ENCODE measurements at regions not wholly inside any gene's neighbourhood (a gene's known extent, or its start where the extent isn't known, plus 50 kb on each side); places are given as distances from the start of the nearest gene placed in this dataset.

- DNase-seq (ENCODE audit: low spot score) = no peak
- no peaks in the 10 kb centered on the region for H3K36me3 ChIP-seq
- no peak overlapping the region for H3K27ac ChIP-seq
- TF ChIP-seq CTCF (IDR thresholded peaks at IDR 0.05) = no peak
- no peaks in the 10 kb centered on the region for H3K9me3 ChIP-seq
- H3K4me1 ChIP-seq = peaks cover 0 to 8% of the 10 kb centered on the region in 2 donors
- H3K27me3 ChIP-seq = no peaks in the 10 kb centered on the region
- H3K4me3 ChIP-seq = no peak overlapping the region
These were observed 224.2 kb downstream of the SNX18 start for GRCh38 chr5:54741711-54742110.

- Histone ChIP-seq H3K27me3 (no peaks in the 10 kb centered on the region), H3K4me3 (no peak overlapping the region), H3K27ac (no peak overlapping the region), H3K9me3 (no peaks in the 10 kb centered on the region), H3K4me1 (peaks cover 0 to 8% of the 10 kb centered on the region in 2 donors), H3K36me3 (no peaks in the 10 kb centered on the region)
- no peak for DNase-seq (ENCODE audit: low spot score)
- TF ChIP-seq CTCF (IDR thresholded peaks at IDR 0.05) = no peak
These were observed 222.6 kb downstream of the SNX18 start for GRCh38 chr5:54740141-54740540.

- Histone ChIP-seq H3K4me1 (peaks cover 0 to 8% of the 10 kb centered on the region in 2 donors), H3K4me3 (no peak overlapping the region), H3K36me3 (no peaks in the 10 kb centered on the region), H3K9me3 (no peaks in the 10 kb centered on the region), H3K27ac (no peak overlapping the region), H3K27me3 (no peaks in the 10 kb centered on the region)
- no peak for TF ChIP-seq CTCF (IDR thresholded peaks at IDR 0.05)
- no peak for DNase-seq (ENCODE audit: low spot score)
These were observed 221.8 kb downstream of the SNX18 start for GRCh38 chr5:54739371-54739770.

GRCh38 chr5:54738973-54739367, 221.4 kb downstream of the SNX18 start:
- H3K36me3 ChIP-seq = no peaks in the 10 kb centered on the region
- peaks cover 0 to 6% of the 10 kb centered on the region in 2 donors for H3K4me1 ChIP-seq
- H3K4me3 ChIP-seq = no peak overlapping the region
- DNase-seq (ENCODE audit: low spot score) = no peak
- H3K27me3 ChIP-seq = no peaks in the 10 kb centered on the region
- no peak for TF ChIP-seq CTCF (IDR thresholded peaks at IDR 0.05)
- no peaks in the 10 kb centered on the region for H3K9me3 ChIP-seq
- no peak overlapping the region for H3K27ac ChIP-seq

GRCh38 chr5:54738118-54738972, 220.8 kb downstream of the SNX18 start:
- H3K9me3 ChIP-seq = no peaks in the 10 kb centered on the region
- no peak for TF ChIP-seq CTCF (IDR thresholded peaks at IDR 0.05)
- no peak overlapping the region for H3K4me3 ChIP-seq
- H3K36me3 ChIP-seq = no peaks in the 10 kb centered on the region
- peak; percentile 80 for DNase-seq (ENCODE audit: low spot score)
- no peaks in the 10 kb centered on the region for H3K27me3 ChIP-seq
- no peaks in the 10 kb centered on the region for H3K4me1 ChIP-seq
- no peak overlapping the region for H3K27ac ChIP-seq

Data from right atrium auricular region (tissue), 2 donors.